ENCODE measurements at regions not wholly inside any gene's neighbourhood (a gene's known extent, or its start where the extent isn't known, plus 50 kb on each side); places are given as distances from the start of the nearest gene placed in this dataset.

DNA sequence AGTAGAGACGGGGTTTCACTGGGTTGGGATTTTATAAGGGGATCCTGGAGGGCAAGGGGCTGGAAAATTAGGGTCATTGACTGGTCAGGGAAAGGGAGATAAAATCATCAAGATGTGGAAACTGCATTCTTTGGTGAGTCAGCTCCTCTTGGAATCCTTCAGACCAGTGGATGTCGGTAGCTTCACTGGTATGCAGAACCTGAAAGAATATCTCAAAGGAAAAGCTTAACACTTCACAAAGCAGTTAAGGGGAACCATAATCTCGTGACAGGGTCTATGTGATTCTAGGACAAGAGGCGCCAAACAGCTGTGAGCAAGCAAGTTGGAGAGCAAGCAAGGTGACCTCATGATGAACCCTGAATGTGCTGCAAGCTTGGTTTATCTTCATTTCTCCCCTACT, 634.7 kb upstream of the AUTS2 start:
- TF ChIP-seq, protein P1, sequence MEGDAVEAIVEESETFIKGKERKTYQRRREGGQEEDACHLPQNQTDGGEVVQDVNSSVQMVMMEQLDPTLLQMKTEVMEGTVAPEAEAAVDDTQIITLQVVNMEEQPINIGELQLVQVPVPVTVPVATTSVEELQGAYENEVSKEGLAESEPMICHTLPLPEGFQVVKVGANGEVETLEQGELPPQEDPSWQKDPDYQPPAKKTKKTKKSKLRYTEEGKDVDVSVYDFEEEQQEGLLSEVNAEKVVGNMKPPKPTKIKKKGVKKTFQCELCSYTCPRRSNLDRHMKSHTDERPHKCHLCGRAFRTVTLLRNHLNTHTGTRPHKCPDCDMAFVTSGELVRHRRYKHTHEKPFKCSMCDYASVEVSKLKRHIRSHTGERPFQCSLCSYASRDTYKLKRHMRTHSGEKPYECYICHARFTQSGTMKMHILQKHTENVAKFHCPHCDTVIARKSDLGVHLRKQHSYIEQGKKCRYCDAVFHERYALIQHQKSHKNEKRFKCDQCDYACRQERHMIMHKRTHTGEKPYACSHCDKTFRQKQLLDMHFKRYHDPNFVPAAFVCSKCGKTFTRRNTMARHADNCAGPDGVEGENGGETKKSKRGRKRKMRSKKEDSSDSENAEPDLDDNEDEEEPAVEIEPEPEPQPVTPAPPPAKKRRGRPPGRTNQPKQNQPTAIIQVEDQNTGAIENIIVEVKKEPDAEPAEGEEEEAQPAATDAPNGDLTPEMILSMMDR (IDR thresholded peaks at IDR 0.05; ENCODE audit: control insufficient read depth, extremely low read depth, insufficient read depth), result no peak
- no peak overlapping the region for H3K4me3 ChIP-seq (ENCODE audit: low read depth, low read length)
- no peak for DNase-seq (ENCODE audit: low read depth)

DNA sequence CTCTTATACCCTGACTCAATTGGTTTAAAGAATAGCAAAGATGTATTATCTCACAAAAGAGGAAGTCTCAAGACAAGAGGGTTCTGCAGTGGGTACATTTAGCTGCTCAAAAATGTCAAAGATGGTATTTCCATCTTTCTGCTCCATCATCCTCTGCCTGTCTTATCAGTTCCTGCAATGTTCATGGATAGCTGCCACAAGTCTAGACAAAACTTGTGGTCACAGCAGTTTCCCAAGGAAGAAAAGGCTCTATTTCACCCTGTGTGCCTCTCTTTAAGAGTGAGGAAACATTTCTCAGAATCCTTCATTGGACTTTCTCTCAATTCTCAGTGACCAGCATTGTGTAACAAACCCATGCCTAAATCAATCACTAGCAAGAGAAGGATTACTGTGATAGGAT, 634.2 kb upstream of the AUTS2 start:
- DNase-seq (ENCODE audit: low read depth), result no peak
- TF ChIP-seq, protein P1 (IDR thresholded peaks at IDR 0.05; ENCODE audit: control insufficient read depth, extremely low read depth, insufficient read depth), result no peak
- no peak overlapping the region for H3K4me3 ChIP-seq (ENCODE audit: low read depth, low read length)

DNA sequence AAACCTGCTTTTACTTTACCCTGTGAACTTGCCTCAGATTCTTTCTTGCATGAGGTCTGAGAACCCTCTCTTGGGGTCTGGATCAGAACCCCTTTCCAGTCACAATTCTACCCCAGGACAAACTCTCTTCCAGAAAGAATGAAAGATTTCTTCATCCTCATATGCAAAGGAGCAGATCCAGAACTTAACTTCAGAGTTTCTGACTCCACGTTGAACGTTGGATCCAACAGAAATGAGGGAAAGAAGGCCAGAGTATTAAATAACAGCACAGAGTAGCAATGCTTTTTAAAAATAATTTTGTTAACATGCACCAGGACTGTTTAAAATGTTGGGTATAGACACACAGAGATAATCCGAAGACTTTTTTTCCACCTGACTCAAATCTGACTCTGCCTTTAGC, 632.9 kb upstream of the AUTS2 start:
- TF ChIP-seq, protein P1 (IDR thresholded peaks at IDR 0.05; ENCODE audit: control insufficient read depth, extremely low read depth, insufficient read depth), result no peak
- no peak for DNase-seq (ENCODE audit: low read depth)
- H3K4me3 ChIP-seq (ENCODE audit: low read depth, low read length), result no peak overlapping the region

DNA sequence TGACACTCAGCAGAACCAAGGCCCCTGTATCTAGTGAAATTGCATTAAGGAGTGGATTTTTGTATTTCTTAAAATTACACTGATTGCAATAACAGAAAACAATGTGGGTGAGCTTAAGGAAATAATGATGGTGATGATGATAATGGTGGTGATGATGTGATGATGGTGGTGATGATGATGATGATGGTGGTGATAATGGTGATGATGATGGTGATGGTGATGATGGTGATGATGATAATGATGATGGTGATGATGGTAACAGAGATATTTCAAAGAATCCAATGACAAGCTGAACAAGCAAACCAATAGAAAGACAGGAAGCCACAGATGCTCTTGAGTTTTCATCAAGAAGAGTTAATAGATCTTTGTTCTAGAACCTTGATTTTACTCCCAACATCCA, 630.7 kb upstream of the AUTS2 start:
- DNase-seq (ENCODE audit: low read depth), result no peak
- H3K4me3 ChIP-seq (ENCODE audit: low read depth, low read length), result no peak overlapping the region
- TF ChIP-seq, protein P1 (IDR thresholded peaks at IDR 0.05; ENCODE audit: control insufficient read depth, extremely low read depth, insufficient read depth), result no peak

DNA sequence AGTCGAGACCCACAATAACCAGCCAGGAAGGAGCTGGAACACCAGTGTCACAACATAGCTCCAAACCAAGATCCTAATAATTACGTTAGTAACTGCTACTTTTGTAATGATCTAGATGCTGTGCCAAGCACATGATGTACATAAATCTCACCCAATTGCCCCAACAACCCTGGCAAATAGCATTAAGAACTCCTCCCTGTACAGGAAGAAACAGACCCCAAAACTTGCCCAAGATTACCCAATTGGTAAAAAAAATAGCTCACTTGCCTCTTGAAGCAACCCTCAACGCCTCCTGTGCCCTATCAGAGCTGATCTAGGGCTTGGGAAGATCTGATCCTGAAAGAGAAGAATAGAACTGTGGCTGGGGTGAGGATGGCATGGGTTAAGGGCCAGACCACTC, 628.7 kb upstream of the AUTS2 start:
- H3K4me3 ChIP-seq (ENCODE audit: low read depth, low read length), result no peak overlapping the region
- TF ChIP-seq, protein P1 (IDR thresholded peaks at IDR 0.05; ENCODE audit: control insufficient read depth, extremely low read depth, insufficient read depth), result no peak

DNA sequence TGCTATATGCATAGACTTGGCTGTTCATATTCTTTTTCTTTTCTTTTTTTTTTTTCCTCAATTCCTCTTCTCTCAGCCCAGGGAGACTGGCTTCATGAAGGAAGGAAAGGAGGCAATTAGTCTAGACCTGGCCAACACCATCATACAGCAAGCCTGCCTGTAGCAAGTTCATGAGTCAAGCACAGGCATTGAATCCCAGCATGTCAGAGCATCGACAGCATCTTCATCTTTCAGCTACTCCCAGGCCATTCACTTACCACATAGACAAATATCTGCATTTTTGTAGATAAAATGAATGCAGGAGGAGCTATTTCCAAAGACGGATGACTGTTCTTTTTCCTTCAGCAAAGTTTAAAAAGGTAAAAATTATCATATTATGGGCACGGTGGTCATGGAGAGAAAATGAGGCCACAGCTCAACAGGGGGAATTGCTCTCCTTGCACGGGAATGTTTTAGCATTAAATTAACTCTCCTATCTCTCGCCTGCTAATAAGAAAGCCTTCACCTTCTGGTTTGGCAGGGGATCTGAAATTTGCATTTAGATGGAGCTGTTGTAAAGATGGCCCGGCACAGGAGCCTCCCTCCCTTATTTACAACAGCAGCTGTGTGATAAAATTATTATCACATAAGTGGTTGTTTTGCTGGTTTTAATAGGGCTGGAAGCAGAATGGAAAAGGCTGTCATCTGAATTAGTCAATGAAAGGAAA, 626.5 kb upstream of the AUTS2 start:
- no peak for DNase-seq (ENCODE audit: low read depth)
- H3K4me3 ChIP-seq (ENCODE audit: low read depth, low read length), result no peak overlapping the region
- TF ChIP-seq, protein P1 (IDR thresholded peaks at IDR 0.05; ENCODE audit: control insufficient read depth, extremely low read depth, insufficient read depth), result no peak

More for the DNA sequence above, 628.7 kb upstream of the AUTS2 start:
- DNase-seq (ENCODE audit: low read depth), result no peak

Measured in LNCaP clone FGC (cell line).